K562 (cell line): ENCODE measurements at regions not wholly inside any gene's neighbourhood (a gene's known extent, or its start where the extent isn't known, plus 50 kb on each side); places are given as distances from the start of the nearest gene placed in this dataset.

ENCODE experiments used
- ATAC-seq: fragments of 200-7000 bp; cut with Tn5 transposase; 3 replicates; pipeline ENCODE4 v1.9.1; 2020; ENCODE audit warnings: moderate library complexity
- BruUV-seq: library from RNA; stranded (reverse); fragments of 400-500 nt; replicated peaks from 2 replicates; lab custom pipeline; 2021; lab: Mats Ljungman, UMichigan
- CTCF ChIA-PET: fragments of 300-600 bp; formaldehyde crosslinking; extraction: SDS; loops from one replicate; lab custom pipeline; 2021; ENCODE audit warnings: low intra/inter-chr PET ratio; lab: Yijun Ruan, JAX
- POLR2A ChIA-PET: fragments of 300-600, 350-650 bp; sonication (Branson Sonifier 250); formaldehyde crosslinking; extraction: SDS; loops from one replicate; lab custom pipeline; 2021; ENCODE audit warnings: antibody characterized with exemption, inconsistent platforms; lab: Yijun Ruan, JAX
- DNase-seq, 4 experiments: peaks; one replicate each; pipeline versions ENCODE4 v3.0.0 to v3.0.0-alpha.2; 2011 to 2018; ENCODE audit warnings: low spot score in 3 of 4, mixed read lengths in 3 of 4; ENCODE audit errors: extremely low read depth in 1 of 4
- FAIRE-seq: peaks from 2 replicates; lab custom pipeline; 2011; peaks lifted over from hg19 to GRCh38; lab: Jason Lieb, UNC
- H2AFZ ChIP-seq: 2 replicates; pipeline ENCODE4 v1.6.0; 2011; ENCODE audit warnings: low read depth, low read length, control low read depth, inconsistent platforms
- H3K27ac ChIP-seq: fragments of 200-600 bp; 3 replicates; pipeline ENCODE4 v1.8.0; 2011; ENCODE audit warnings: low read depth, mild to moderate bottlenecking, control low read depth, inconsistent platforms, low read length, moderate library complexity, mixed read lengths; ENCODE audit errors: extremely low read depth
- H3K27me3 ChIP-seq, 2 experiments: fragments of 300-600 bp in 1 of 2; 2 replicates in 1 of 2; 3 replicates in 1 of 2; pipeline versions ENCODE4 v1.6.0 to v1.8.0; 2011; ENCODE audit warnings: inconsistent platforms in 2 of 2, low read length in 2 of 2, mild to moderate bottlenecking in 1 of 2, mixed read lengths in 1 of 2, moderate library complexity in 1 of 2; ENCODE audit not compliant: control insufficient read depth in 2 of 2, insufficient read depth in 2 of 2
- H3K36me3 ChIP-seq: fragments of 300-600 bp; 3 replicates; pipeline ENCODE4 v1.8.0; 2011; ENCODE audit warnings: mild to moderate bottlenecking, low read length, inconsistent platforms; ENCODE audit not compliant: control insufficient read depth, insufficient read depth
- H3K4me1 ChIP-seq, 2 experiments: fragments of 200-600 bp in 1 of 2; replicated peaks in 1 of 2; 2 replicates in 1 of 2; 3 replicates in 1 of 2; pipeline versions ENCODE4 v1.5.1 to v1.8.0; 2011; ENCODE audit warnings: inconsistent platforms in 2 of 2, low read length in 2 of 2, mild to moderate bottlenecking in 1 of 2, mixed read lengths in 1 of 2, moderate library complexity in 1 of 2; ENCODE audit not compliant: control insufficient read depth in 2 of 2, insufficient read depth in 2 of 2
- H3K4me2 ChIP-seq: 2 replicates; pipeline ENCODE4 v1.6.1; 2011; ENCODE audit warnings: low read length, control low read depth, inconsistent platforms, mixed read lengths; ENCODE audit not compliant: insufficient read depth
- H3K4me3 ChIP-seq: fragments of 200-600 bp; sonication (generic), shearing (Covaris generic); 2 replicates; pipeline ENCODE4 v1.5.1; 2016; ENCODE audit warnings: control low read depth, inconsistent platforms
- H3K79me2 ChIP-seq: fragments of 200-600 bp; 3 replicates; pipeline ENCODE4 v1.8.0; 2011; ENCODE audit warnings: low read length, inconsistent platforms; ENCODE audit not compliant: control insufficient read depth, insufficient read depth
- H3K9ac ChIP-seq, 2 experiments: 2 replicates each; pipeline versions ENCODE4 v1.6.0 to v1.6.1; 2011; ENCODE audit warnings: low read depth in 2 of 2, low read length in 2 of 2, control low read depth in 1 of 2, inconsistent platforms in 1 of 2, mild to moderate bottlenecking in 1 of 2, mixed read lengths in 1 of 2; ENCODE audit not compliant: insufficient read depth in 1 of 2
- H3K9me1 ChIP-seq: one replicate; pipeline ENCODE4 v1.6.0; 2011; ENCODE audit warnings: inconsistent platforms, mild to moderate bottlenecking, low read length, moderate library complexity; ENCODE audit not compliant: control insufficient read depth, insufficient read depth
- H3K9me3 ChIP-seq: replicated peaks from 2 replicates; pipeline ENCODE4 v1.5.1; 2011; ENCODE audit warnings: low read depth, low read length, inconsistent platforms; ENCODE audit not compliant: control insufficient read depth, insufficient read depth
- H4K20me1 ChIP-seq: replicated peaks from 2 replicates; pipeline ENCODE4 v1.6.1; 2011; ENCODE audit warnings: low read length, inconsistent platforms, mixed read lengths; ENCODE audit not compliant: control insufficient read depth, insufficient read depth
- HNRNPUL1 ChIP-seq: fragments of 200-400 bp; formaldehyde crosslinking; IDR thresholded peaks from 2 replicates; pipeline ENCODE4 v1.6.1; 2017; ENCODE audit warnings: low read length
- PCBP2 ChIP-seq: fragments of 200-400 bp; formaldehyde crosslinking; IDR thresholded peaks from 2 replicates; pipeline ENCODE4 v1.6.1; 2018; ENCODE audit warnings: low read length, low read depth, mild to moderate bottlenecking, moderate library complexity; ENCODE audit not compliant: poor library complexity, severe bottlenecking
- POLR3A ChIP-seq: IDR thresholded peaks from 2 replicates; pipeline ENCODE4 v1.6.1; 2011; ENCODE audit warnings: borderline replicate concordance, mild to moderate bottlenecking, moderate library complexity; ENCODE audit not compliant: insufficient read length, insufficient read depth; ENCODE audit errors: extremely low read depth
- SIN3B ChIP-seq: fragments of 450-650 bp; IDR thresholded peaks from 2 replicates; pipeline ENCODE4 v1.6.1; 2017; ENCODE audit warnings: low read depth, mild to moderate bottlenecking, moderate library complexity
- USF2 ChIP-seq: sonication (generic); formaldehyde crosslinking; IDR thresholded peaks from 2 replicates; pipeline ENCODE4 v1.5.0; 2020; ENCODE audit warnings: missing genetic modification reagents
- ZBTB9 ChIP-seq: fragments of 450-650 bp; formaldehyde crosslinking; IDR thresholded peaks from 2 replicates; pipeline ENCODE4 v1.4.0; 2020; ENCODE audit warnings: mild to moderate bottlenecking, moderate library complexity
- ZNF696 ChIP-seq: fragments of 250-450 bp; sonication (Bioruptor Pico); conservative IDR thresholded peaks from 2 replicates; pipeline ENCODE4 v1.4.0; 2020; ENCODE audit warnings: mild to moderate bottlenecking, moderate library complexity
- WGBS: fragments of 100-300 bp; shearing (Covaris generic); methylation state at CpG from one replicate; pipeline ENCODE4 v1.1.6; 2016; ENCODE audit warnings: low coverage, mixed read lengths; ENCODE audit not compliant: insufficient coverage; ENCODE audit errors: missing lambda C conversion rate; 5-methylcytosine and 5-hydroxymethylcytosine counted together
- in situ Hi-C: fragments of 300-500 bp; cut with MboI; formaldehyde crosslinking; loops from 4 replicates; pipeline ENCODE4 v1.15.0; 2018; ENCODE audit warnings: inconsistent platforms, mixed read lengths
- intact Hi-C: fragments of 100-400 bp; cut with micrococcal nuclease; formaldehyde crosslinking; loops from 2 replicates; pipeline ENCODE4 v1.14.2; 2022

GRCh38 chr16:76819226-76819916 lies 371.6 kb upstream of the MON1B start:
- Histone ChIP-seq H3K27ac (no peak overlapping the region), H3K36me3 (no peaks in the 10 kb centered on the region), H3K9me1 (no peaks in the 10 kb centered on the region), H3K79me2 (no peaks in the 10 kb centered on the region), H3K9me3 (no peaks in the 10 kb centered on the region), H3K27me3 (no peaks in the 10 kb centered on the region)
- DNase-seq: no peak
- no TSS peak for BruUV-seq
- no peak for ATAC-seq
- ChIA-PET POLR2A (no interaction called here), CTCF (no interaction called here)
- in situ Hi-C loops: no loop called here
- TF ChIP-seq ZNF696 (CRISPR knock-in tag): no peak
- no peak for TF ChIP-seq SIN3B
- no peak for TF ChIP-seq ZBTB9 (CRISPR knock-in tag)
- no peak for TF ChIP-seq PCBP2
- no peak for TF ChIP-seq POLR3A
- TF ChIP-seq HNRNPUL1: no peak
- TF ChIP-seq USF2 (CRISPR knock-in tag): no peak
- TF ChIP-seq, all 486 proteins: peak for 0
- Histone ChIP-seq H3K4me2 (no peak overlapping the region), H3K9ac (no peak overlapping the region), H3K4me1 (no peaks in the 10 kb centered on the region), H2AFZ (no peak overlapping the region), H4K20me1 (no peaks in the 10 kb centered on the region), H3K4me3 (no peak overlapping the region)
- no peak for FAIRE-seq
- intact Hi-C loops: no loop called here
- WGBS: 4% methylated on average over 8 of the region's 8 CpGs
